Glomerular visceral epithelial cell (primary cell): ENCODE measurements at regions not wholly inside any gene's neighbourhood (a gene's known extent, or its start where the extent isn't known, plus 50 kb on each side); places are given as distances from the start of the nearest gene placed in this dataset.

Experiments used
- DNase-seq: peaks from one replicate; pipeline ENCODE4 v3.0.0-alpha.2; 2016; ENCODE audit errors: extremely low spot score

DNA sequence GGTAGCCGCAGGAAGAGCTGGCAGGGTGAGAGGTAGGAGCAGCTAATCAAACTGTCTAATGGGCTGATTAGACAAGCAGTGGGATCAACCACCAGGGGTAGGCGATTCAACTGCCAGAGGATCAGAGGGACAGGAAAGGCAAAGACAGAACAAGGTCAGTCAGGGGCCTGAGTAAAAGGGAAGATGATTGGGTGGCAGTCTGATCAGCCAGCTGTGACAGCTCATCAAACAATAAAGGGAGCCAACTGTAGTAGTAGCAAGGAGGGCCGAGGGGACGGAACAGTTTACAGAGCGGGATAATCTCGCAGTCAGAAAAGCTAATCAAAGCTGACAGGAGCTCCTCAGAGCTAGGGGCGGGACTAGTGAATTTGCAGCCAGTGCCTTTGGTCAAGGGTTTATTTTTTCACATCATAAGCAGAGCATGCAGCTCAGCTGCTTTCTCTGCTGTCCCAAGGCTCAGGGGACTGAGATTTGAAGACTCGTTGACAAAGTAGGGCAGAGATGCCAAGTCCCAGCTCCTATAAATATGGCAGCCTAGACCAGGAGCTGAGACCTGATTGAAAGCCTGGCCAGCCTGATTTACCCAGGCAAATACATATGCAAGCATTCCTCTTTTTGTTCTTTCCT is 418.2 kb downstream of the GABRG2 start:
- DNase-seq, result no peak

DNA sequence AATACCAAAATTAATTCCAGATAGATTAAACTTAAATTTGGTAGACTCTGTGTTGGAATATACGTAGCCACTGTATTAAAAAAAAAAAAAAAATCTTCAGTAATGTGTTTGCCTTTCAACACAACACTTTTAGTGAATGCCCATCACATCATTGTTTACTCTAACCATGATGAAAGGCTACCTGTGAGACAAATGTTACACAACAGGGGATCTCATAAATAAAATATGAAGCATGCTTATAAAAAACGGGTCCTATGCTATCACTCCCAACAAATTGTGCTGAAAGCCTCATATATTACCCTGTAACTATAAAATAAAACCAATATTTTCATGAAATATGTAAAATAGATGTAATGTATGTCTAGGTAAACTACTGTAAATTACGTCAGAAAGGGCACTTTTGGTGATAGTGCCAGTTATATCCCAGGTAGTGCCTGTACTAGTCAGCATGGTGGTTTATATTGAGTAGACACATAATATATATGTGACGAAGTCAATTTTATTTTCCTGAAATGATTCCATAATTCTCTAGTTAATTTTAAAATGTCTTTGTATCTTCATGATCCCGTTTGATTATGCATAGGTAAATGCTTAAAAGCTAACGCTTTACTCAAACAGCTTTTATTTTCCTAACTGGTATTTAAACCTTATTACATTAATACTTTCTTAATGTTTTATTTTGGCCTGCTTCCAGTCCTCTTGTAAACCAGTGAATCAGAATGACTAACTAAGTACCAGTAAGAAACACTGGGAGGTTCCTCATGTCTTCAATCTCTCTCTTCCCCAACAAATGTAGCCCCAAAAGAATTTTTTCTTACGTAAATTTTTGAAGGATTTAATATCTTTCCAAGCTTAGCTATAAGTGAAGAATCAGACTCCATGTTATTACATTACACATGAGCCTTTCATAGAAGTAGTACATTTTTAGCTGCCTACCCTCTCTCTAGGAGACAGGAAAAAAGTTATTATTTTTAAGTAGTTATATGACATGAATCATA is 420.3 kb downstream of the GABRG2 start:
- DNase-seq, result no peak

DNA sequence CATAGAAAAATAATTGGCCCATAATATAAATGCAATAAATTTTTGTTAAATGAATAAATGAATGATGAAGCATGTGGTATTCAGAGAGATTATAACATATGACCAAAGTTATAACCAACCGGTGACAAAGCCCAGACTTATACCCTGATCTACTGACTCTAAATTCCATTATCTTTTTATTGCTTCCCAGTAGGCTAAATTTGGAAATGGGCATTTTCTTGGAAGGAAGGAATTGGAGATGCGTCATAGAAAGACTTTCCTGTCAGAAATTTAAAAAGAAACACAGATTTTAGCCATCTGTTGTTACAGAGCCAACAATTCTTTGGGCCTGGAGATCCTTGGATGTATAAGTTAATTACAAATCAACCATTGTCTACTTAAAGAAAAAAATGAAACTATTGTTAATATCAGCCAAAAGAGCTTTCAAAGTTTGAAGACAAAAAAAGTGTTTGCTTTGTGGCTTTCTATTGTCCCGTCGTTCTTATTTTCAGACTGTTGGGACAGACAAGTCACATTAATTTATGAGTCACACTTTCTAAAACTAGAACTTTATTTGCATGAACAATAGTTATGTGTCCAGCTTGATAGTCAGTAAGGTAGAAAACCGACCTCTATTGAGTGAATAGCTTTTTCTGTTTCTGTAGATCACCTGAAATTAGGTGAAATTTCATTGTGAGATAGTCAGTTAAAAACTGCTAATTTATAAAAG is 428.7 kb downstream of the GABRG2 start:
- DNase-seq, result no peak

DNA sequence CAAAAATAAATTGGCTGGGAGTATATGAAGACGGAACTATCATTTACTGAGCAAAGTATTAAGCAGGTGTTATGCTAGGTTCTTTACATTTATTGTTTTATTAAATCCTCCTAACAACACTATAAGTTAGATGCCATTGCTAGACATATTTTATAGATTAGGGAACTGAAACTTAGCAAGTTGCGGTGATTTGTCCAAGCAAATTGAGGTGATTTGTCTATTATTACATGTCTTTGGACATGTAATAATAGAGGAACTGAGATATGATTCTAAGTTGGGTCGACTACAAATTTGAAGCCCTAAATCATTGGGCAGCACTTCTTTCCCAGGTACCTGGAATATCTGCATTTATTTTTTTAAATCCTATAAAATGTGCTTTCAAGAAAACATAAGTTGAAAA is 429.9 kb downstream of the GABRG2 start:
- no peak for DNase-seq

DNA sequence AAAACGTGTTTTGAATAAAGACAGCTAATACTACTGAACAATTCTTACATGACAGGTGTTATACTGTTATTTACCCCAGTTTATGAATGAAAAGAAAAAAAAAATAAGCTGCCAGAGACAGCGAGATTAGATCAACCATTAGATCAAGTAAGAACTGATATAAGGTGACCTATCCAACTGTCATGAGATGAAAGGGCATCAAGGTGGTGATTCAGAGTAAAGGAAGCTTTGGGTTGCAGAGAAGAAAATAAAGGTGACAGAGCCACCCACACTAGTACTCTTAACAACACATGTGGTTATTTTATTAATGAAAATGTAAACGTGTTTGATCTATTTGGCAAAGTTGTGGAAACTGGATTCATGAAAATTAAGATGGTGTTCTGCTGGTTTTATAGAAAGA is 435.2 kb downstream of the GABRG2 start:
- no peak for DNase-seq

DNA sequence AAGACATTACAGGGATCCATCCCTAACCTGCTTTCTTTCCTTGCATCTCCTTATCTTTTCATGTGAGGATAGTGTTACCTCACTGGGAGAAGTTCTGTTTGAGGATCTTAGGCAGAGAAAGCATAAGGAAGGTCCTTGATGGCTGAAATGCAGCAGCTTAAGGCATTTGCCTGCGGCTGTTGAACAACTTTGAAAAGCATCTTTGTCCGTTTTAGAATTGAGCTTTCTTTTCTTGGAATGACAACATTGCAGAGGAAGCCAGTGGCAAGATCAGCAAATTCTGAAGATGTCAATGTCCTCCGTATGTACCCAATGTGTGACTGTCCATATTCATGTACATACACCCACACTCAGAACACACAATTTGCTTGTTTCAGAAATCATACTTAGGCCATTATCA is 436.2 kb downstream of the GABRG2 start:
- DNase-seq, result no peak

DNA sequence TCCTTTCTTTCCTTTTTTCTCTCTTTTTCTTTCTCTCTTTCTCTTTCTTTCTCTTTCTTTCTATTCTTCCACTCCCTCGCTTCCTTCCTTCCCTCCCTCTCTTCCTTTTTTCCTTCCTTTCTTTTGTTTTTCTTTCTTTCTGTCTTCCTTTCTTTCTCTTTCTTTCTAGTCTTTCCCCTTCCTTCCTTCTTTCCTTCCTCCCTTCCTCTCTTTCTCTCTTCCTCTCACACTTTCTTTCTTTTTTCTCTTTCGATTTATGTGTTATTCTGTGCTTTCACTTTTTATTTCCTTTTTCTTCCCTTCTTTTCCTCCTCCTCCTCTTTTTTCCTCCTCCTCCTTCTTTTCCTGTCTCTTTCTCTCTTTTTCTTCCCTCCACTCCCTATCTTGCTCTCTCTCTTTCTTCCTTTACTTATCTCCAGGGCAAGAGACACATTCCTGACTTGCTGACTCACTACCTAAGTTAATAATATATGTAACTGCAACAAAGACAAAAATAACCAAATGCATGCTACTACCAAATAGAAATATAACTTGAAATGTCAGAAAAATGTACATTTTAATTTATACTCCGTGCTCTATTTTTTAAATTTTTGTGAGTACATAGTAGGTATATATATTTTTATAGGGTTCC is 445.5 kb downstream of the GABRG2 start:
- no peak for DNase-seq

DNA sequence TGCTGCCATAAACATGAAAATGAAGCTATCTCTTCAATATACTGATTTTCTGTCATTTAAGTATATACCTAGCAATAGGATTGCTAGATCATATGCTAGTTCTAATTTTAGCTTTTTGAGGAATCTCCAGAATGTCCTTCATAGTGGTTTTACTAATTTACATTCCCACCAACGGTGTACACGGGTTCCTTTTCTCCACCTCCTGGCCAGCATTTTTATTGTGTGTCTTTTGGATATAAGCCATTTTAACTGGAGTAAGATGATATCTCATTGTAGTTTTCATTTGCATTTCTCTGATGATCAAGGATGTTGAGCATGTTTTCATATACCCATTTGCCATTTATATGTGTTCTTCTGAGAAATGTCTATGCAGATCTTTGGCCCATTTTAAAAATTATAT is 446.5 kb downstream of the GABRG2 start:
- DNase-seq, result no peak

DNA sequence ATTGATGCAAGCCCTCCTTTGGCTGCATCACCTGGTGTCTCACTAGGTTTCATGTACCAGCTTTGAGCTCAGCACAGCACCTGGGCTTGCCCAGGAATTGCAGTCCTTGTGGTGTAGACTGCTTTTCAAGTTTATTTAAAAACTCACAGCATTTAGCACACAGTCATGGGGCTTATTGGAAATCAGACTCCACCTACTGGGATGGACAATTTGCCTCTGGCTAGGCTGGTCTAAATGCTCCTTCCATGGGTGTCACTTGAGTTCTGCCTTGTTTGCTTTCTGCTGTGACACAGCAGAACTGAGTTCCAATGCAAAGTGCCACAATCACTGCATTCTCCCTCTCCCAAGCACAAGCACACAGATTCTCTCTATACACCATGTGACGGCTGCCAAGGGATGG is 453.3 kb downstream of the GABRG2 start:
- DNase-seq, result no peak

DNA sequence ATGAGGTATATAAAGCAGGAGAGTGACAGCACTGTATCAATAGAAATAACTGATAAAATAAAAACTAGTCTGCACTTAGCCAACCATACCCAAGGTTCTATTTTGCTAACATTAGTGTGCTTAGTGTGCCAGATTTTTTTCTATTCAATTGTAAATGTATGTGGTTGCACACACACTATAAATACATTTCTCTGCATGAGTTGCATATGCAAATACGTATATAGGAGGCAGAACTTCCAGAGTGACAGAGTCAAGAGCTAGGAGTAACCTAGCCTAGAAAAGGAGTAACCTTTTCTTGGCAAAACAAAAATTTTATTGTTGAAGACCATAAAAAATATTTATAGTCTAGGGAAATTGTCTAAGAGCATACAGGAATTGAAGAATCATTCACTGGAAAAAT is 461.6 kb downstream of the GABRG2 start:
- no peak for DNase-seq

DNA sequence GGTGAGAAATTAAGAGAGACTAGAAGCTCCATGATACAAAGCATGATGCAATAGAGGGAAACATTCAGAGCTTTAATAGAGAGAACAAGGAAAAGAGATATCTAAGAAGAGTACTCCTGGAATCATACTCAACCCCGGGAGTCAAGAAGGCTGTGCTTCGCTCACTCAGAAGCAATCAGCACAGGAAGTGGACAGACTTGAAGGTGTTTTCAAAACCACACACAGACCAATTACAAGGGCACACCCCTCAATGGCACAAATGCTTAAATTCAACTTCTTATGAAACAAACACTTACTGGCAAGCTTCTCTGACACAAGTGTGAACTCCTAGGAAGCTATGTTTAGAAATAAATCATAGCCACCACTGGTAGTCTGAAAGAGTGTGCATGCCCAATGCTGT is 462.3 kb downstream of the GABRG2 start:
- no peak for DNase-seq

DNA sequence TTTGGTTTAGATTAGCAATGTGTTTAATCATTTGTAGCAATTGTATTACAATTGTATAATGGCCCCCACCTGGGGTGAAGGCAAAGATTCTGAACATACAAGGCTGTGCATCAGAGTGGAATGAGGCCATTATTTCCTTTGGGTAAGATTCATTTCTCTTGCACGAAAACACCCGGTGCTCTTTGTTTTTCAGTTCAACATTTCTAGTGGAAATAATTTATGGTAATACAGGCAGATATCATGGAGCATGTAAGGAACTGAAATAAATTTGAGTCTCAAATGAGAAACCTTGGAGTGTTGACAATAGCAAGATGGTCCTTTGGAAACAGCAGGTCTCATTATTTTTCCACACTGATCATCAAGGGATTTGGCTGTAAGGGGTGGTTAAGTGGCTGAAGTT is 475.9 kb downstream of the GABRG2 start:
- no peak for DNase-seq

DNA sequence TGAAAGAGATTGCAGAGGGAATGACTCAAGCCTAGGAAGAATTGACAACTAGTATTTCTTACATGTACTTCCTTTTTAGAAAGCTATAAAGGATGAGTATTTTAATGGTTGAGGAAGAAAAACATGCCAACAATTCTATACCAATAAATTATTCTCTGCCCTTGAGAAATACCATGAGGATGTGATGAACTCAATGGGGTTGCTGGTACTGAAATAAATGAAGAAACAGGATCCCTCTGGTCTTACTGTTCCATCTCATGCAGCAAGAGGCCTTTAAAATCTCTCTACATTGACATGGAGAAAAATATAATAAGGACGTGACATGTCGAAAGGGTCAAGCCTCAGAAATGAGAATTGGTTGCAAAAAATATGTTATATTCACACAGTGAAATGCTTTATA is 477.3 kb downstream of the GABRG2 start:
- DNase-seq, result no peak

DNA sequence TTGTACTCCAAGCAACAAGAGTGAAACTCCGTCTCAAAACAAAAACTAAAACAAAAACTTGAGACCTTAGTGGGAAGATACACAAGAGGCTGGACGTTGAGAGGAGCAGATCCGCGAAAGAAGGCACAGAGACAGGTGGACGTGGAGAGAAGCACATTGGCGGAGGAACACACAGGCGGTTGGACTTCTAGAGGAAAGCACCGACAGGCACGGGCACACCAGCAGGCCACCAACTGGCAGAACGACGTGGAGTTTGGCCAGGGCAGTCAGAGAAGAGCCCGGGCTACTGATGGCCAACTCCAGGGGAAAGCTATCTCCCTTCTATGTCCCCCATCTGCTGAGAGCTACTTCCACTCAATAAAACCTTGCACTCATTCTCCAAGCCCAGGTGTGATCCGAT is 482.7 kb downstream of the GABRG2 start:
- no peak for DNase-seq

DNA sequence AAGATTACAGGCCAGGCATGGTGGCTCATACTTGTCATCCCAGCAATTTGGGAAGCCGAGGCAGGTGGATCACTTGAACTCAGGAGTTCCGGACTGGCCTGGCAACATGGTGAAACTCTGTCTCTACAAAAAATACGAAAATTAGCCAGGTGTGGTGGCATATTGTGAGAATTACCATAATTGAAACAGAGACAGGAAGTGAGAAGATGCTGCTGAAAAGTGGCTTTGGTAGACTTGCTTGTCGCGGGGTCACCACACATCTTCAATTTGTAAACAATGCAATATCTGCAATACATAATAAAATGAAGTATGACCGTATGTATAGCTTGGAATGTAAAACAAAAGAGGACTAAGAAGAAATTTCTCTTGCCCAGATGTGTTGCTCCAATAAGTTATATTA is 490.5 kb downstream of the GABRG2 start:
- DNase-seq, result no peak

DNA sequence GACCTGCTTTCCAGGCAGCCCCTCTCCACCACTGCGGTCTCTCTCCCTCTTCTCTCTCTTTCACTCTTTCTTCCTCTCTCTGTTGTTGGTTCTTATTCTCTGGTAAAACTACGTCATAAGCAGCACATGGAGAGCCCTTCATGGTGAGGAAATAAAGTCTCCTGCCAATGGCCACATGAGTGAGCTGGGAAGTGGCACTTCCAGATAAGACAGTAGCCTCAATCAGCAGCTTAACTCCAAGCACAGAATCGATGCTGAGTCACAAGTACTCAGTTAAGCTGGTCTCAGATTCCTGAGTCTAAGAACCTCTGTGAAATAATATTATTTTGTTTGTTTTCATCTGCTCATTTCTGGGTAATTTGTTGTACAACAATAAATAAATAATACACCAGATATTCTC is 500.1 kb downstream of the GABRG2 start:
- no peak for DNase-seq

DNA sequence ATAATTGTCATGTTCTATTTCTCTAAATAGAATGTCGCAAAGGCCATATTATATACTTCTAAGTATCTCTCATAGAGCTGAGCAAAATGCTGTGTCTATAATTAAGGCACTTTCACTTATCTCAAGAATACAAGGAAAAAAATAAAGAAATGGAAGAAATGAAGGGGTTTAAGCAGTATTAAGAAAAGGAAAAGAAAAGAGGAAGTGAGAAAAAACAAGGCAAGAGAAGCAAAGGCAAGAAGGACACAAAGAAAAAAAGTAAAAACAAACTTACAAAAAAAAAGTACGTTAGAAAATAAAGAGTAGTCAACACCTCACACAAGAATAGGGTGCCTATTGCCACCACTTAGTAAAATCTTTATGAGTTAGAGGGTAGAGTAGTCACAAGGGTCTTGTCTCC is 506.2 kb downstream of the GABRG2 start:
- DNase-seq, result no peak

DNA sequence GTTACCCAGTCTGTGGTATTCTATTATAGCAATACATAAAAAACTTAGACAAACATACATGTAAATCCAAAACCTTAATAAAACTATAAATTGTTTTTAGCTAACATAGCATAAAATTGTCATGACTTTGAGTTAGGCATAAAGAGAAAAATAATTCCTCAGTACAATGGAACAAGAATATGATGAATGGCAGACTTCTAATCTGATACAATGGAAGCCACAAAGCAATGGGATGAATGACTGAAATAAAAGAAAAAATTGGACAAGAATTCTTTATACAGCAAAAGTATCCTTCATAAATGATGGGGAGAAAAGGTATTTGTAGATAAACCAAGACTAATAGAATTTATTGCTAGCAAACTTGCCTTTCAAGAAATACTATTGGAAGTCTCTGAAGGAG is 524.2 kb downstream of the GABRG2 start:
- DNase-seq, result no peak

DNA sequence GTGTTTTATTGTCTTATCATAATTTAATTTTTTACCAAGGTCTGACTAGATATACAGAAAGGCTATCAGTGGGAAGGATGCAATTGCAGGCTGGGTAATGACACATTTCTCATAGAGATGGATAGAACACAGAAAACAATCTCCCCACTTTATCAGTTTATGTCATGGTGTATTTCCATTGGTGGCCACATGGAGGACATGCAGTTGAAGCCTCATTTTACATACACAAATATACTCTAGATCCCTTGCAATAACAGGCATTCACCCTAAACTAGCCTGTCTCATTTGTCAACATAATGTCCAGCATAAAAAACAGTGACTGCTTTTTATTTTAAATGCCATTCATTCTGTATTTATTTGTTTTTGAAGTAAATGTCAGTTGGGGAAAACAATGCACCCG is 526.3 kb downstream of the GABRG2 start:
- no peak for DNase-seq

DNA sequence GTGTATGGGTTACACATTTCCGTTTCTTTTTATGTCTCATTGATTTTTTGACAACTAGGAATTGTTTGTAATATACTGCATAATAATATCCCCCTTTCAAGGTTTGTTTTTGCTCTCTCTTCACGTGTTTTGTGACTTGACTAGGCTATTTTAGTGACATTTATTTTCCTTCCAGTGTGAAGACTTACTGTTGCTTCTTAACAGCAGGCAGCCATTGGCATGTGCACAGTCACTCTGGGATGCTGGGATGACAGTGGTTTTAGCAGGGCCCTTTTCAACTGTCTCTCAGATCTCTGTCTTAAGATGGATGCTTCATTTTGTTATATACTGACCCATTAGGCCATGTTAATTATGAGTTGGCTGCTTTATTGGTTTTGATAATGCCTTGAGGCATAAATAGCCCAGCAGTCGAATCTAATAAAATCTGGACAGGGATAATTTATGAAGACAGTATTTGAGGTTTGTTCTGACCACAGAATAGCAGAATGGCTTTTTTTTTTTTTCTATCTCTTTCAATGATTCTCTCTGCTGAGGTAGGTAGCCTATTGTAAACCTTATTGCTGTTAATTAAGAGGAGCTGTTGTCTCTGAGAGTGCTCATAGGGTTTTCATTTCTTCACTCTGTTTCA is 536.0 kb downstream of the GABRG2 start:
- DNase-seq, result no peak

DNA sequence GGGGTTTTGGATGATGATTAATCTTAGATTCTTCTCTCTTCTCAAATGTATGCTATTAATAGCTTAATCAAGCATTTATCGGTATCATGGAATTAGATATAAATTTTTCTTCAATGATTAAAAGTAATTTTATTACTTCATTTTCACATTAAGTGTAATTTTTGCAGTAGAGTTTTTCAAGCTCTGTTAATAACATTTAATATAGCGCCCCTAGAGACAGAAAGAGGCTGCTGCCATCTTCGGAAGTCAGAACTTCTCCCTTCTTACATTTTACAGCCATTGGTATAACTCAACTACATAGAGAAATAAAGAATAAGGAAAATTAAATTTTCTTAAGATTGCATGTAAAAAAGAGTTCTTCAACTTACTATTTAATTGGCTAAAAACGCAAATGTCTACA is 540.3 kb downstream of the GABRG2 start:
- no peak for DNase-seq
